Head of caudate nucleus (tissue), 42 donors: ENCODE measurements at regions not wholly inside any gene's neighbourhood (a gene's known extent, or its start where the extent isn't known, plus 50 kb on each side); places are given as distances from the start of the nearest gene placed in this dataset.

Experiments
- DNase-seq, 42 donors: peaks; one replicate each; pipeline versions ENCODE4 v3.0.0 to v3.0.0-alpha.2; 2020 to 2021; ENCODE audit warnings: mixed read lengths in 7 of 42
- intact Hi-C: fragments of 100-400 bp; cut with DNase I; formaldehyde crosslinking; loops from one replicate; pipeline ENCODE4 v1.15.0; 2022

DNA sequence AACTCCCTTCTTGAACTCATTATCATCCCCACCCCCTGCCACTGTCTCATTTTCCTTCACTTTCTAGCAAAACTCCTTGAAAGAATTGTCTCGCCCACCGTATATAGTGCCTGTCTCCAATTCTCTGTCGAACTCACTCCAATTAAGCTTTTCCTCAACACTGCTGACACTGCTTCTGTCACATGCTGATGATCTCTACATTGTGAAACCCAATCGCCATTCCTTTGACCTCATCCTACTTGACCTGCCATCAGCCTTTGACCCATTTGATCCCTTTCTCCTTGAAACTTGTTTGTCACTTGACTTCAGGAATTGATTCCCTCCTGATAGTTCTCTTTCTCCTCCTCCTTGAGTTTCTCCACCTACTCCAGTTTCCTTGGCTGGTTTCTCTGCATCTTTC, 54.8 kb downstream of the CCDC71L start:
- DNase-seq = no peak
- intact Hi-C loops = no loop called here

DNA sequence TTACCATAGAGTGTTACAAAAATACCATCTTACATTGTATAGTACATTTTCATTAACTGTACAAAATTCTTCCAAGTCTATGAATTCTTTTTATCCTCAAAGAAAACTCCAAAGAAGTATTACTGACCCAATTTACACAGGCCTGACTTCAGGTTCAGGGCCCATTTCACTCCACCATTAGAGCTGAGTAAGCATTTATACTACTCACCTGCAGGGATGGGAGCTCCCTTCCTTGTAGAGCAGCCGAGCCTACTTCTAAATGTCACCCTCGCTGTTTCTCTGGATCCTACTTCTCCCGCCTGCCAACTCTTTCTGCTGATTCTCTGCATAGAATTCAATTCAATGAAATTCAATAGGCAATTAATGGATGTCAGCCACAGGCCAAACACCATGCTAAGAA, 56.0 kb downstream of the CCDC71L start:
- intact Hi-C loops = no loop called here
- DNase-seq = no peak

DNA sequence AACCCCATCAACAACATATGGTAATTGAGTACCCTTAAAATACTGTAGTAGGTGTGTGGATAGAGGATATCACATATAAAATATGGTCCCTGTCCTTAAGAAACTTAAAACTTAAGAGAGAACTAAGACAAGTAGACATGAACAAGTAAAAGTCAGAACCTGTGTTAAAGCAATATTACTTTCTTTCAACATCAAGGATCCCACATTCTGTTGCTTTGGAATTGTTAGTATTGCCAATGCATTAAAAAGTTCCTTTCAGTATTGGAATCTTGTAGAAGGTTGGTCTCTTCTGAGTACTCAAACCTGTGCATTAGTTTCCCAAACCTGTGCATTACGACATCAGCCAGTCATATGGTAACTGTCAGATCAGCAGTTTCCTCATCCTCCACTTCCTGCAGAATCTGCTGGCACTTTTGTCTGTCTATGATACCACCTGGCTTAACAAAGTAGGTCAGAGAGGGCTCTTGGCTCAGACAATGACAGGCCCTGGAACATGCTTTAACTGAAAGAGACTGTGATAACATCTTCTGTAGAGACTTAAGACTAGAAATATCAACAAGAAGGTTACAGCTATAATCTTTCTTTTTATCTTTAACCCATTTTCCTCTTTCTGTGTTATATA, 56.5 kb downstream of the CCDC71L start:
- no peak for DNase-seq
- intact Hi-C loops = no loop called here

DNA sequence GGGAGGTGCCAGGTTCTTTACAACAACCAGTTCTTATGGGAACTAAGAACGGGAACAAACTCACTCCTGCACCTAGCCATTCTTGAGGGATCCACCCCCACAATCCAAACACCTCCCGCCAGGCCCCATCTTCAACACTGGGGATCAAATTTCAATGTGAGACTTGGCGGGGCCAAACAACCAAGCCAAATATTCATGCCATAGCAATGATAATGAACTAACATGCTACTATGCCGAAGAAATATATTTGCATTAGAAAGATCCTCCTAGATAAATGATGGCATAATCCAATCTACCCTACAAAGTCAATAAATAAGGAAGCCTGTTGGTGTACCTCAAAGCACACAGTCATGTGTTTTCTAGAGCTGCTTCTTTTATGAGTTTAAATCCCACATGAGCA, 57.6 kb downstream of the CCDC71L start:
- intact Hi-C loops = no loop called here
- no peak for DNase-seq

DNA sequence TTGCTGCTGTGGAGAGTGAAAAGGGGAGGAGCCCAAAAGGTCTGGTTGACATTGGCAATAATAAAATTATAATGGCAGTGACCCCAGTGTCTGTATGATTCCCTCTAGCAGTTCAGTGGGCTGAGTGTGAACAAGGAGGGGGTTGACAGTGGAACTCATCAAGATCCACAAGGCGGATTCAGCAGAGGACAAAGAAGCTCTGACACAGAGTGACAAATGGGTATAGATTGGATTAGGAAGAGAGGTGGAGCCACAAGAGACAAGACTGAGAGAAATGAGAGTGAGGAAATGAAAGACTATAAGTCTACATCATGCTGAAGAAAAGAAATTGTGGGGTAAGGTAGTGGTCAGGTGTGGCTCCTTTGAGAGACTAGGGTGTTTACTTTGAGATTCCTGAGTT, 58.9 kb downstream of the CCDC71L start:
- no peak for DNase-seq
- intact Hi-C loops = no loop called here

DNA sequence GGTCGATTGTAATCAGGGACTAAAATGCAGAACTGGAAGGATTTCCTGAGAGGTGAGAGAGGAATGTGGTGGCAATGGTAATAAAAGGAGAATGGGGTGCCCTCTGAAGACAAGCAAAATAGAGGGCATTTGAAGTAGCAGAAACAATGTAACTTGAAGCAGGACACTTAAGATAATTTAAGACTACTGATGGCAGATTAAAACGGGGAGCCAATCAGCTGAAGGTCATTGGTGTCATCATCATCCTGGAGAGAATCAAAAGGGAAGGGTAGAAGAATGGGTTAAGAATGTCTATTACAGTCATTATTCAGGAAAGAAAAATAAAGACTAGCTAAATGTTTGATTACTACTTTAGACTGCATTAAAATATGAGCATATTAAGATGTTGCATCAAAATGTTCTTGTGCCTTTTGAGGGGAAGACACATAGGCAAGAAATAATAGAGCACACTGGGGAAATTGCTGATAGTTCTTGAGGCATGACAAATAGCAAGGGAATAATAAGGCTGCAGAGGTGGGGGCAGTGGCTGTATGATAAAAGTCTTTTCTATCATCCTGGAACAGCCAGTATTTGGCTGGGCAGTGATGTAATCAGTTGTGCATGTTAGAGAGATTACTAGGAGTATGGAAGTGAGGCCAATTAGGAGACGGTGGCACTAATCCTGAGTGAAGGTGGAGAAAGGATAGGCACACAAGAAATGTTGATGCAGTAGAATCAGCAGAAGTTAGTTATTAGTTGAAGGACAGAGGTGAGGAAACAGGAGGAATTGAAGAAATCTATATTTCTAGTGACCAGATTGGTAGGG, 60.2 kb downstream of the CCDC71L start:
- intact Hi-C loops = no loop called here
- no peak for DNase-seq

DNA sequence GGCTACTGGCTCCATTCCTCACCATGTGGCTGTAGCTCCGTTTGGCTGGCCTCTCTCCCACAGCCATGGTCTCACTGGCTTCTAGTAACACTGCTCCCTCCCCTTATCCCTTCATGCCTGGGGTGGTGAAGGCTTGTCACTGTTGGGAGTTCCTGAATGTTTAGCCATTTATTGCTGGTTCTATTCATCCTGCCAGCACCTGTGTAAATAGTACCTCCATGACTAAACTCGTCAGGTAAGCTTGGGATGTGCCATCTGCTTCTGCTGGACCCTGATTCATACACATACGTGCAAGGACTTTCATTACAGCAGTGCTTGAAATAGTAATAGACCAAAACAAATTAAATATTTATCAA, 61.6 kb downstream of the CCDC71L start:
- DNase-seq = no peak
- intact Hi-C loops = loop anchor here (10.0 kb wide), 1 partner anchor 55 kb away; no protein-coding TSS in a partner anchor

DNA sequence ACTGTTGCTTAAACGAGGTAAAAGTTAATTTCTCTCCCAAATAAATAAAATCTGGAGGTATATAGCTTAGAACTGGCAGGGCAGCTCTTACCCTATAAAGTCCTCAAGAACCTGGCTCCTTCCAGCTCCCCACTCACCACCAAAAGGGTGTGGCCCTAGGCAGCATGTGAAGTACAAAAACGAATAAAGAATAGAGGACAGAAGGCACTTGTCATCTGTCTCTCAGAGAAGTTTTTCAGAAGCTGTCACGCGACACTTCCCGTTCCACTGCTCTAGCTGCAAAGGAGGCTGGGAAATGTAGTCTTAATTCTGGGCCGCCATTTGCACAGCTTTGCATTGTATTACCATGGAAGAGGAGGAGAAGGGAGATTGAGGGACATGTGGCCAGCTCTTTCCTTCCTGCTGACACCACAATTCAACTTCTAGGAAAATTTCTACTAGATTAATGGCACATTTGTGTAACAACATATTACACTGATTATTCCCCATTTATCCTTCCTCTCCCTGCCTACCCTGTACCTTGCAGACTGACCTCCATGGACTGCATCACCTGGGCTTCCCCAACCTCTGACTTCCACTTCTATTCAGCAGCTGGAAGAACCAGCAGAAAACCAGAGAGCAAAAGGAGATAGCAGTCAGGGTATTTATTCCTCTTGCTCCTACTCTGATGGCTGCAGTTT, 62.2 kb downstream of the CCDC71L start:
- peak in 40 of 42 donors; percentile 8 to 75 (median 36) for DNase-seq
- intact Hi-C loops = loop anchor here (10.0 kb wide), 1 partner anchor 56 kb away; no protein-coding TSS in a partner anchor

DNA sequence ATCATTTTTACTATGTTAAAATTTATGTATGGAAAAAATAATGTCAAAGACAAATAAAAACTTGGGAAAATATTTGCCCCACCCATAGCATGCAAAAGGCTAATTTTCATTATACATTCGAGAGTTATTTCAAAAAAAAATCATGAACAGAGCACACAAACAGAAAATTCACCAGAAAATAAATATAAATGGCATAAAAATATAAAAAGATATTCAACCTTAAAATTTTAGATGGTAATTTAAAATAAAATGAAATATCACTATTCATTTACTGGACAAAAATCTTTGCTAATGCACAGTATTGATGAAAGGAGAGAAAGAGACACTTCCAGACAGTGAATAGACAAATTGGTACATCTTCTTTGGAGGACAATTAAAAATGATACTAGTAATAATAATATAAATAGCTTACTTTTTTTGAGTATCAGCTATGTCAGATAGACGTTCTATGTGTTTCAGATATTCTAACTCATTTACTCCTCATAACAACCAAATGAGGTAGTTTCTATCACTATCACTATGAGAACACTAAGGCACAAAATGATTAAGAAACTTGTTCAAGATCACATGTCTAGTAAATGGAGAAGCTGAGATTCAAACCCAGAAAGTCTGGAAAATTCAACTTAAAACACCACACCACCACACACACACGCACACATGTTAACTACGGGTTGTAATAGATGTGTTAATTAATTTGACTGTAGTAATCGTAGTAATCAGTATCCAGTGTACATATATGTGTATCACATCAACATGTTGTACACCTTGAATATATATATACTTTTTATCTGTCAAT, 63.0 kb downstream of the CCDC71L start:
- intact Hi-C loops = loop anchor here (10.0 kb wide), 1 partner anchor 57 kb away; no protein-coding TSS in a partner anchor
- DNase-seq = no peak

DNA sequence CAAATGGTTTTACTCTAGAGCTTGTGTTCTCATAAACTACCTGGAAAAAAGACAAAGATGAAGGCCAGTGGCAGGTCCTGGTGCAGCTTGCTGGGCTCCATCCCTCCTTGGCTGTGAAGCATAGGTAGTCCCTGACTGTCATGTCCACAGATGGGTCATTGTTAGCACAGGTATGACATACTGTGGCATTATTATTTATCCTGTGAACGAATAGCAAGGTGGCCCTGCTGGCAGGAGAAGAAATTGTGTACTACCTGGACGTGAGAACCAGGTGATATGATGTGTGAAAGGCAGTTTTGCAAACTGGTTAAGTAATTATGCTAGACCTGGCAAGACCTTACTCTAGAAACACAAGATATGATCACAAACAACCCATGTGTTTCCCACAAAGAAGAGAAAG, 63.9 kb downstream of the CCDC71L start:
- intact Hi-C loops = loop anchor here (10.0 kb wide), 1 partner anchor 58 kb away; no protein-coding TSS in a partner anchor
- no peak for DNase-seq

DNA sequence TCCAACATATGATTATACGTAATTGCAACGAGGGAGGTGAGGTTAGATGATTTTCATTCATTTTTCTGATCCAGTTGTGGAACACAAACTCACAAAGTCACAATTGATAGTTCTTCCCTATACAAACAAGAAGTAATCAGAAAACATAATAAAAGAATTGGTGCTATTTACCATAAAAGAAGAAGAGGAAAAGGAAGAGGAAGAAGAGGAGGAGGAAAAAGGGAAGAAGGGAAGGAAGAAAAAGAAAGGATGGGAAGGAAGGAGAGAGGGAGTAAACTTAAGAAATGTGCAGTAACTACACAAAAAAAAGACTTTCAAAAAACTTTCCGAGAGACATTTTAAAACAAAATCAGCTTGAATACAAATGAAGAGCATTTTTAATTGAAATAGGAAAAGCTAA, 65.0 kb downstream of the CCDC71L start:
- intact Hi-C loops = loop anchor here (10.0 kb wide), 1 partner anchor 59 kb away; no protein-coding TSS in a partner anchor
- DNase-seq = no peak

DNA sequence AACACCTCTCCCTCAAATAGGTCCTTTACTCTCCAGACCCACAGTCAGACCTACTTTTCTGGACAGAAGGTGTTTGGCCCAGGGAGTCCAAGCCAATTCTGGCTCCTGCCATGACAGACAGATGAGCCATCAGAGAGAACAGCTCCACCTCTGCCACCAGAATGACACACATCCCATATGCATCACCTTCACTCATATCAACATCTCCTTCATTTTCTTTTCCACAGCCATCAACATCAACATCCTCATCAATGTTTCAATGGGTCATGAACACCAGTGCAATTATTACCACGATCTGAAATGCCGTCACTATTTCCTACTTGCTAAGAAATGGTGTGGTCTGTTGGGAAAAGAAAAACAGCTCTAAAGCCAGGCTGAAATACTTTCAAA, 67.9 kb downstream of the CCDC71L start:
- DNase-seq = no peak
- intact Hi-C loops = loop anchor here (10.0 kb wide), 1 partner anchor 62 kb away; no protein-coding TSS in a partner anchor

DNA sequence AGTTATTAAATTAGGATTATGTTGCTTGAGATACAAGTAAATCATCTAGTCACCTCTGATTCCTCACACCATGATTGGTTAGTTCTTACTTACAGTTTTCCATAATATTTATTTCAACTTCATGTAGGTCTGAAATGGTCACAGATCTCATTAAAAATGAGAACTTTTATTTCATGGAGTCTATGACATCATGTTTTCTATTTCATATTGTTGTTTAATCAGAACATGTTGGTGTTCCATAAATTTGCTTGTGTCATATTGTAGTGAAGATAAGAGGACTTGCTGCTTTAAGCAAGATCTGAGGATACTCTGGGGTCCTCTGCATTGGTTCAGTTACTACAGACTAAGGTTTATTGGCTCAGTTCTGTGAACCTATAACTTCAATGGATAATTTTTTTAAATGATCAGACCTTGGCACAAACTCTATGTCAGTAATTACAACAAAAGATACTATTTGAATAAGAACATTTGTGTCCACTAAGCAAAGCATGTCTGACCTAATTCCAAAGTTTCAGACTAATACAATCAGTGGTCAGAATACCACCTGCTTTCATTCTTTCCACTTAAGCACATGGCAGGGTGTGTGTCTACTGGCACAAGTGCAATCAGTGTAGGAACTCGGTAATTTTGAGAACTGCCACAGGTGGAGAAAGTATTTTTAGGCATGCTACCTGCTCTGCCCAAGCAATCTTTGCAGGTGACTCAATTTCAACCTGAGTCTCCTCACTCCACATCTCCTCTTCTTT, 68.5 kb downstream of the CCDC71L start:
- DNase-seq = no peak
- intact Hi-C loops = loop anchor here (10.0 kb wide), 1 partner anchor 62 kb away; no protein-coding TSS in a partner anchor

DNA sequence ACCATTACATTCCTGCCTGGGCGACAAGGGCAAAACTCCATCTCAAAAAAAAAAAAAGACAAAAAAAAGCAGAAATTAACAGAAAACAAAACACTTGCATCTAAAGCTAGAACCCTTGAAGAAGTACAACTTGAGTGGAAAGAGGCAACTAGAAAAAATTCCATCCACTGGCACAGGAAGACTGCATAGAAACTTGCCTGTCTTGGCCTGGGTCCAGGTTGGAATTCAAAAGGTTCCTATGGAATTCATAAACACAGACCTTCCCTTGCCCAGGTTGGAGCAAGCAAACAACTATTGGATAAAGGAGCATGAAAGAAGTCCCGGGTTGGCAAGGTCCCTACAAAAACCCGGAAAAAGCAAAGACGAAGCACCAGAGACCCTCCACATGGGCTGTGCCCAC, 69.8 kb downstream of the CCDC71L start:
- DNase-seq = no peak
- intact Hi-C loops = loop anchor here (10.0 kb wide), 1 partner anchor 64 kb away; no protein-coding TSS in a partner anchor

DNA sequence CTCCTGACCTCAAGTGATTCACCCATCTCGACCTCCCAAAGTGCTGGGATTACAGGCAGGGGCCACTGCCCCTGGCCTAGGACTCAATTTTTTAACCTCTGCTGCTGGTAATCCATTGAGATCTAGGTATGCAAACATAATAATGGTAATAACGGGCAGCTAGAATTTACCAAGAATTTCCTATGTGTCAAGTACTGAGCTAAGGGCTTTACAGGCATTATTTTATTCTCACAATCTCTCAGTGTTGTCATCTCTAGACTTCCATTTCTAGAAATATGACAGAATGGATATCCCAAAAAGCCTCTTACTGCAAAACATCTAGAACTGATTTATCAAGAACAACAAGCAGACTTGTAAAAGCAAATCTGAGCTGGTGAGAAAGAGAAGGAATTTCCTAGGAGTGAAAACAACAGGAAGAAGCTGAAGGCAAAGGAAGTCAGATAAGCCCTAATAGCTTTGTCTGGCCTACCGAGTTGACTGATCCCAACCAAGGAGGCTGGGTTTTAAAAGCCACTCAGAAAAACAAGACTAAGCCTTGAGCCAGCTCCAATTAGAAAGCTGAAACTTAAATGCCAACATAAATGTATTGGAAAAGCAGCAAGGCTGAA, 70.6 kb downstream of the CCDC71L start:
- intact Hi-C loops = loop anchor here (10.0 kb wide), 1 partner anchor 64 kb away; no protein-coding TSS in a partner anchor
- no peak for DNase-seq

DNA sequence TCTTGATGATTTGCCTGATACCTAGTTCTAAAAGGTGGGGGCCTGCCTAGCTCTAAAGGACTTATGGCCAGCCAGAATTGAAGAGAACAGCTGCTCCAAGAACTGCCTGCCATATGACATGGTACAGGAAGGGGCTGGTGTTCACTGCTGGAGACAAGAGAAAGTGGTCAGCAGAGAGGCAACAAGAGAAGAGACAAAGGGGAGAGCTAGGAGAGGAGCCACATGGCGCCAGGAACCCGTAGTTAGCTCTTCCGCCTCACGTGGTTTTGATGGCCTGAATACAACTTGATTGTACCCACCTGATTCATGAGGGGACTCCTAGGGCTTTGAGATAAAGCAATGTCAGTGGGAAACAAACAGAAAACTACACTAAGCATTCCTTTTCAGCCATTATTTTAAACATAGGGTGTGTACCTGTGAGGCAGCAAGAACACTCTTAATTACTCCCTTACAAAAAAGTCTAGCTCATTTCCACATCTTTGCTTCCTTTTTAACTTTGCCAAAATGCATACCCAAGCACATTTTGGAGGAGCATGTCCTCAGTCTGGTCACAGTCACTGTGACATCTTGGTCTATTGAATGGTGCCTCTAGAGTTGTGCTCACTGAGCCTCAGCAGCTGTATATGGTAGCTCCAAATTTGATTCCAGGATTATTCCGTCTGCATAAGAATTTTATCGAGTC, 71.6 kb downstream of the CCDC71L start:
- intact Hi-C loops = no loop called here
- no peak for DNase-seq

DNA sequence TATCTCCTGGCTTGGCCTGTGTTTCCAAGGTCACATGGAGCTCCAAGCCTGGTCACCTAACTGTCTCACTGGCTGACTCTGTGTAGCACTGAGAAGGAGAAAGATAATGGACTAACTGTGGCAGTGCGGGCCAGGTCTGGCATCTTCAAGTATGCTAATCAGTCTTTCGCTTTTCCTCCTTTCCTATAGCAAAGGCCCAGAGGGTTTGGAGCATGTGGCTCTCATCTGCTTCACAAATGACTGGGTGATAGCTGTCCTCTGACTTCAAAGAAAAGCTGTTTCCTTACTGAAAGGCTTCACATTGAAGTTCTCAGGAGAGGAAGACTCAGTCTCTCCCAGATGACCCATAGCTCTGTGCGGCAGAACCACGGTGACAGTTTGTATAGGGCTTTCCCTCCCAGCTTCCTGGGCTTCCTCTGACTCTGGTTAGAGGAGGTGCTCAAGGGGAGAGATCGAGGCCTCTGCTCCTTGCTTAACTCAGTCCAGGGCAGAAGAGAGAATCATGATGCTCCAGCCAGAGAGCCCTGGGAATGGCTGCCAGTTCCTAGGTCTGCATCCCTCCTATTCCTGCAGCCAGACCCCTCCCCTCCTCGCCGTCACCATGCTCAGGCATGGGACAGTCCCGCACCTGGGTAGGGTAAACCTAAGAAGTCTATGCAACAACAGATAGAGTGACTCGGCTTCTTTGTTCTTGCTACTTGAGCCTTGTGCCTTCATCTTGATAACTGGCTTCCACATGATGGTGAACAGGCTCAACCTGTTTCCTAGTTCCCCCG, 72.3 kb downstream of the CCDC71L start:
- DNase-seq = no peak

More for the DNA sequence above, 72.3 kb downstream of the CCDC71L start:
- intact Hi-C loops = no loop called here
